Epithelial cell of proximal tubule (primary cell): ENCODE measurements at regions not wholly inside any gene's neighbourhood (a gene's known extent, or its start where the extent isn't known, plus 50 kb on each side); places are given as distances from the start of the nearest gene placed in this dataset.

ENCODE experiments used
- DNase-seq: peaks from one replicate; pipeline ENCODE4 v3.0.0-alpha.2; 2011; ENCODE audit warnings: low read depth
- H3K4me3 ChIP-seq: 2 replicates; pipeline ENCODE4 v1.5.1; 2011; ENCODE audit warnings: low read depth, mild to moderate bottlenecking, low read length
- TF ChIP-seq, protein P1 (sequence below): conservative IDR thresholded peaks from 2 replicates; pipeline ENCODE4 v1.5.1; 2012; ENCODE audit warnings: low read depth, mild to moderate bottlenecking, low read length

GRCh38 chr5:124652514-124652819 lies 94.0 kb downstream of the ZNF608 start:
- DNase-seq, result no peak
- TF ChIP-seq, protein P1, sequence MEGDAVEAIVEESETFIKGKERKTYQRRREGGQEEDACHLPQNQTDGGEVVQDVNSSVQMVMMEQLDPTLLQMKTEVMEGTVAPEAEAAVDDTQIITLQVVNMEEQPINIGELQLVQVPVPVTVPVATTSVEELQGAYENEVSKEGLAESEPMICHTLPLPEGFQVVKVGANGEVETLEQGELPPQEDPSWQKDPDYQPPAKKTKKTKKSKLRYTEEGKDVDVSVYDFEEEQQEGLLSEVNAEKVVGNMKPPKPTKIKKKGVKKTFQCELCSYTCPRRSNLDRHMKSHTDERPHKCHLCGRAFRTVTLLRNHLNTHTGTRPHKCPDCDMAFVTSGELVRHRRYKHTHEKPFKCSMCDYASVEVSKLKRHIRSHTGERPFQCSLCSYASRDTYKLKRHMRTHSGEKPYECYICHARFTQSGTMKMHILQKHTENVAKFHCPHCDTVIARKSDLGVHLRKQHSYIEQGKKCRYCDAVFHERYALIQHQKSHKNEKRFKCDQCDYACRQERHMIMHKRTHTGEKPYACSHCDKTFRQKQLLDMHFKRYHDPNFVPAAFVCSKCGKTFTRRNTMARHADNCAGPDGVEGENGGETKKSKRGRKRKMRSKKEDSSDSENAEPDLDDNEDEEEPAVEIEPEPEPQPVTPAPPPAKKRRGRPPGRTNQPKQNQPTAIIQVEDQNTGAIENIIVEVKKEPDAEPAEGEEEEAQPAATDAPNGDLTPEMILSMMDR, result no peak
- H3K4me3 ChIP-seq, result no peak overlapping the region

- H3K4me3 ChIP-seq, result peak overlapping the region; percentile 63
- TF ChIP-seq, protein P1, result no peak
- DNase-seq, result no peak
These were observed 94.6 kb downstream of the ZNF608 start for GRCh38 chr5:124651663-124652513.

- DNase-seq, result no peak
- H3K4me3 ChIP-seq, result peak overlapping the region; percentile 63
- TF ChIP-seq, protein P1, result no peak
These were observed 95.3 kb downstream of the ZNF608 start for GRCh38 chr5:124650951-124651662.

GRCh38 chr5:124650147-124650561 lies 96.3 kb downstream of the ZNF608 start:
- H3K4me3 ChIP-seq, result peak overlapping the region; percentile 18
- TF ChIP-seq, protein P1, result no peak
- no peak for DNase-seq

- TF ChIP-seq, protein P1, result no peak
- peak overlapping the region; percentile 18 for H3K4me3 ChIP-seq
- DNase-seq, result no peak
These were observed 96.8 kb downstream of the ZNF608 start for GRCh38 chr5:124649491-124650146.

DNA sequence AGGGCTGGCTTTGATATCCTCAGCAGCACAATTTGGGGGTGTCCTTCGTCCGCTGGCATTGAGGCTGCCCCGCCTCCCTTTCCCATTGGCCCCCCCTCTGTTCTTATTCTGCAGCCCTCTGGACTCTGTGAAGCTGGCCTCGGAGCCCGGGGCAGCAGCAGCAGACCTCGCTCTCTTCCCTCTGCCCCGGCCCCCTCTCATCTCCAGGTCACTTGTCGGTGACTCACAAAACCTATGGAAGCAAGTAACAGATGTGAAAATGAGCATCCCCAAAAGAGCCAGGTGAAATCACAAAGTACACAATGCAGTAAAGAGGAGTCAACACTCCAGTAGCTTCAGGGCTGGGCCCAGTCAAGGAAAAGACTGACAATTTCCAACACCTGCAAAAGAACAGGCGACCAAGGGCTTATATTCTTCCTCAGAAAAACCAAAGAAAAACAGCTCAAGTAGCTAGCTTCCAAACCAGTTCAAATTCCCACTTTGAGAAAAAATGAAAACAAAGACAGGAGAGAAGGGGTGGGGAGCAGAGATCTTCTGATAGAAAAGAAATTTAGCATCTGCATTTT lies 97.5 kb downstream of the ZNF608 start:
- TF ChIP-seq, protein P1, result no peak
- DNase-seq, result no peak
- H3K4me3 ChIP-seq, result no peak overlapping the region
